Ovary (tissue), 3 donors: ENCODE measurements at regions not wholly inside any gene's neighbourhood (a gene's known extent, or its start where the extent isn't known, plus 50 kb on each side); places are given as distances from the start of the nearest gene placed in this dataset.

Experiments used
- EP300 ChIP-seq: sonication (generic); formaldehyde crosslinking; IDR thresholded peaks from one replicate; pipeline ENCODE4 v1.6.1; 2017; ENCODE audit warnings: antibody characterized with exemption
- POLR2A ChIP-seq: fragments of 450-650 bp; IDR thresholded peaks from one replicate; pipeline ENCODE4 v1.6.1; 2017; ENCODE audit warnings: antibody characterized with exemption, mild to moderate bottlenecking, moderate library complexity
- TF ChIP-seq, protein P1 (sequence below), 3 donors: fragments of 450-650 bp in 2 of 3; fragments of 200-600 bp in 1 of 3; IDR thresholded peaks; one replicate each; pipeline versions ENCODE4 v1.5.1 to v1.8.0; 2016 to 2022; ENCODE audit warnings: antibody characterized with exemption in 3 of 3, mild to moderate bottlenecking in 1 of 3
- donor health status: DM: no; HTN: no; CAD: no.

- TF ChIP-seq EP300, result no peak
- TF ChIP-seq, protein P1, sequence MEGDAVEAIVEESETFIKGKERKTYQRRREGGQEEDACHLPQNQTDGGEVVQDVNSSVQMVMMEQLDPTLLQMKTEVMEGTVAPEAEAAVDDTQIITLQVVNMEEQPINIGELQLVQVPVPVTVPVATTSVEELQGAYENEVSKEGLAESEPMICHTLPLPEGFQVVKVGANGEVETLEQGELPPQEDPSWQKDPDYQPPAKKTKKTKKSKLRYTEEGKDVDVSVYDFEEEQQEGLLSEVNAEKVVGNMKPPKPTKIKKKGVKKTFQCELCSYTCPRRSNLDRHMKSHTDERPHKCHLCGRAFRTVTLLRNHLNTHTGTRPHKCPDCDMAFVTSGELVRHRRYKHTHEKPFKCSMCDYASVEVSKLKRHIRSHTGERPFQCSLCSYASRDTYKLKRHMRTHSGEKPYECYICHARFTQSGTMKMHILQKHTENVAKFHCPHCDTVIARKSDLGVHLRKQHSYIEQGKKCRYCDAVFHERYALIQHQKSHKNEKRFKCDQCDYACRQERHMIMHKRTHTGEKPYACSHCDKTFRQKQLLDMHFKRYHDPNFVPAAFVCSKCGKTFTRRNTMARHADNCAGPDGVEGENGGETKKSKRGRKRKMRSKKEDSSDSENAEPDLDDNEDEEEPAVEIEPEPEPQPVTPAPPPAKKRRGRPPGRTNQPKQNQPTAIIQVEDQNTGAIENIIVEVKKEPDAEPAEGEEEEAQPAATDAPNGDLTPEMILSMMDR (IDR thresholded peaks at IDR 0.05), result no peak
- TF ChIP-seq POLR2A, result no peak
Measured at GRCh38 chr4:141833209-141833608, 196.8 kb downstream of the IL15 start.
